Nephron progenitor cell (in vitro differentiated cells): ENCODE measurements at regions not wholly inside any gene's neighbourhood (a gene's known extent, or its start where the extent isn't known, plus 50 kb on each side); places are given as distances from the start of the nearest gene placed in this dataset.

Experiments used
- DNase-seq: peaks from one replicate; pipeline ENCODE4 v3.0.0; 2021
- H3K27ac Mint-ChIP-seq: 2 replicates; pipeline ENCODE4 v1.8.0; 2021; ENCODE audit warnings: mild to moderate bottlenecking, moderate library complexity, mixed read lengths
- H3K27me3 Mint-ChIP-seq: 2 replicates; pipeline ENCODE4 v1.8.0; 2021; ENCODE audit warnings: mild to moderate bottlenecking, low read depth, mixed read lengths; ENCODE audit not compliant: poor library complexity
- H3K36me3 Mint-ChIP-seq: 2 replicates; pipeline ENCODE4 v1.8.0; 2021; ENCODE audit warnings: low read depth, mixed read lengths
- H3K4me1 Mint-ChIP-seq: 2 replicates; pipeline ENCODE4 v1.8.0; 2021; ENCODE audit warnings: mixed read lengths
- H3K4me3 Mint-ChIP-seq: 2 replicates; pipeline ENCODE4 v1.8.0; 2021; ENCODE audit warnings: mild to moderate bottlenecking, moderate library complexity, mixed read lengths
- H3K9me3 Mint-ChIP-seq: 2 replicates; pipeline ENCODE4 v1.8.0; 2021; ENCODE audit warnings: mild to moderate bottlenecking, moderate library complexity, mixed read lengths
- TF ChIP-seq, protein P1 (sequence below): fragments of 200-600 bp; sonication (generic); IDR thresholded peaks from 2 replicates; pipeline ENCODE4 v1.5.0; 2021; ENCODE audit warnings: antibody characterized with exemption

DNA sequence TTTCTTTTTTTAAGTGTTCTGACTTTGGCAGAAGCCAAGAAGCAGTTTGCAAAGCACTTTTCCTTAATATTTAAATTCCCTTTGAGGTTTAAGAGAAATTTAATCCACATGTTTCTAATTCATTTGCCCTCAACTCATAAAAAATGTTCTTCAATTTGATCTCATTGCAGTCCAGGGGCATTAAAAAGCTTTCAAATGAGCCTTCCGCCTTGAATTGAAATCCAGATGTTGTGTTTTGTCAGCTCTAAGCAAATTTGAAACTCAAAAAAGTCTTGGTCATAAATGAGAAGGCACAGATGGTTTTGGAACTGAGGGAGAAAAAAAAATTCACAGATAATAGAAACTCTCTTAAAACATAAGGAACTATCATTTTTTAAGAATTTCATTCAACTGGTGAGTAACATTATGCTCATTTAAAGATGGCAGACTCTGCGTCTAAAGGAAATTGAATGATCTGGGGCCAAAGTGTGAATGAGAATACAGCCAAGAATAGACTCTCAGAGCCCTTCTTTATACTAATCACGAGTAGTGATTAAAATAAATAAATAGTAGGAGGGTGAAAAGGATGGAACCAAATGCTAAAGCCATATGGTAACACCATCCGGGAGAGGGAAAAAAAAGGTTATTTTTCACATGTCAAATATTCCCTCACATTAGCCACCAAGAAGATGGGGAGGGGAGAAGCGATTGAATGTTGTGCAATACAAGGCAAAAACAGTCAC is 1304.7 kb downstream of the CDH8 start:
- H3K4me1 Mint-ChIP-seq, result no peaks in the 10 kb centered on the region
- DNase-seq, result no peak
- TF ChIP-seq, protein P1, sequence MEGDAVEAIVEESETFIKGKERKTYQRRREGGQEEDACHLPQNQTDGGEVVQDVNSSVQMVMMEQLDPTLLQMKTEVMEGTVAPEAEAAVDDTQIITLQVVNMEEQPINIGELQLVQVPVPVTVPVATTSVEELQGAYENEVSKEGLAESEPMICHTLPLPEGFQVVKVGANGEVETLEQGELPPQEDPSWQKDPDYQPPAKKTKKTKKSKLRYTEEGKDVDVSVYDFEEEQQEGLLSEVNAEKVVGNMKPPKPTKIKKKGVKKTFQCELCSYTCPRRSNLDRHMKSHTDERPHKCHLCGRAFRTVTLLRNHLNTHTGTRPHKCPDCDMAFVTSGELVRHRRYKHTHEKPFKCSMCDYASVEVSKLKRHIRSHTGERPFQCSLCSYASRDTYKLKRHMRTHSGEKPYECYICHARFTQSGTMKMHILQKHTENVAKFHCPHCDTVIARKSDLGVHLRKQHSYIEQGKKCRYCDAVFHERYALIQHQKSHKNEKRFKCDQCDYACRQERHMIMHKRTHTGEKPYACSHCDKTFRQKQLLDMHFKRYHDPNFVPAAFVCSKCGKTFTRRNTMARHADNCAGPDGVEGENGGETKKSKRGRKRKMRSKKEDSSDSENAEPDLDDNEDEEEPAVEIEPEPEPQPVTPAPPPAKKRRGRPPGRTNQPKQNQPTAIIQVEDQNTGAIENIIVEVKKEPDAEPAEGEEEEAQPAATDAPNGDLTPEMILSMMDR, result no peak
- H3K27ac Mint-ChIP-seq, result no peak overlapping the region
- no peaks in the 10 kb centered on the region for H3K36me3 Mint-ChIP-seq
- no peak overlapping the region for H3K4me3 Mint-ChIP-seq
- H3K9me3 Mint-ChIP-seq, result no peaks in the 10 kb centered on the region
- no peaks in the 10 kb centered on the region for H3K27me3 Mint-ChIP-seq

DNA sequence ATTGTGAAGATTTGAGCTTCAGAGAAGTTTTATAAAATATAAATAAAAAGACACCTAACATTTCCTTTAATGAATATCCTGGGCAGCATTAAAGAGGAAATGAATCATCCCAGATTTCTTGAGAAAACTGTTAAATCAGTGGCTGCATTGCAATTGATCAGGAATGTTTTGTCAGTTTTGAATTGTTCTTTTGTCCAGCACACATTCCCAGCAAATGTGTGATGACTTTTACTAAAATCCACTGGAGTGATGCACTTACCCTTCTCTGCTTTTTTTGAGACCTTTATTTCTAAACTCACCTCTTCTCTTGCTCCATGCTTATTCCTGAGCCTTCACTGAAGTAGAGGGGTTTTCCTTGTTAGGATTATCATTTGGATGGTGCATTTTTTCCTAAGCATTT is 1307.2 kb downstream of the CDH8 start:
- TF ChIP-seq, protein P1, result no peak
- Mint-ChIP-seq H3K36me3 (no peaks in the 10 kb centered on the region), H3K9me3 (no peaks in the 10 kb centered on the region), H3K27me3 (no peaks in the 10 kb centered on the region), H3K4me3 (no peak overlapping the region), H3K4me1 (no peaks in the 10 kb centered on the region), H3K27ac (no peak overlapping the region)
- no peak for DNase-seq

DNA sequence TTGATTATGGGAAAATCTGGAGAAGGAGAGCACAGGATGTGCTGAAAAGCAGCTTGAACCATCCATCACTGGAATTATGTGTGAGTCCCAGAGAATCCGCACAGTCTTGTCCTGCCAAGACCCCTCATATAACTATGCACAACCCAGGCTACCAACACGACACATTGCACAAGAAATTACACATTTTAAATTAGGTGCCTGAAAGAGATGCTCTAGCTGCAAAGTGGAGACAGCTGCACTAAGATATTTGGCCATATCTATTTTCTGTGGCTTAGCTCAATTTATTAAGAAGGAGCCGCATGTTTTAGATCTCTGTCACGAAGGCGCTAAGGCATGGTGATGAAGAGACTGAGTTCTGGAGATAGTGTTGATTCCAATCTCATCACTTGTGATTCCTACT is 1308.4 kb downstream of the CDH8 start:
- H3K27ac Mint-ChIP-seq, result no peak overlapping the region
- H3K9me3 Mint-ChIP-seq, result no peaks in the 10 kb centered on the region
- no peak overlapping the region for H3K4me3 Mint-ChIP-seq
- TF ChIP-seq, protein P1, result no peak
- no peaks in the 10 kb centered on the region for H3K27me3 Mint-ChIP-seq
- no peak for DNase-seq
- H3K36me3 Mint-ChIP-seq, result no peaks in the 10 kb centered on the region
- no peaks in the 10 kb centered on the region for H3K4me1 Mint-ChIP-seq

DNA sequence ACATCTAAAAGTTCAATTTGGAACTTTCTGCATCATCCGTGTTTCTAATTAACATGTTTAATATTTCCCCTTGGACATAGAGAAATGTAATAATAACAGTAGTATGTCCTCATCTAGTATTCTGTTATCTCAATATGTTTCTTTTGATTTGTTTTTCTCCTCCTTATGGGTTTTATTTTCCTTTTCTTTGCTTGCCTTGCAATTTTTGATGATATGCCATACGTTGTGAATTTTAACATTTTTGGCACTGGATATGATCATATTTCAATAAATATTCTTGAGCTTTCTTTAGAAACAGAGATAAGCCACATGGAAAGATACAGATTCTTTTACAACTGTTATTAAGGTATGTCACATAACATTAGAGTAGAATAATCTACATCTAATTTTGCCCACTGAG is 1316.2 kb downstream of the CDH8 start:
- Mint-ChIP-seq H3K4me3 (no peak overlapping the region), H3K27me3 (peaks cover 3% of the 10 kb centered on the region), H3K36me3 (no peaks in the 10 kb centered on the region), H3K4me1 (no peaks in the 10 kb centered on the region), H3K27ac (no peak overlapping the region), H3K9me3 (peaks cover 13% of the 10 kb centered on the region)
- TF ChIP-seq, protein P1, result no peak
- DNase-seq, result no peak

DNA sequence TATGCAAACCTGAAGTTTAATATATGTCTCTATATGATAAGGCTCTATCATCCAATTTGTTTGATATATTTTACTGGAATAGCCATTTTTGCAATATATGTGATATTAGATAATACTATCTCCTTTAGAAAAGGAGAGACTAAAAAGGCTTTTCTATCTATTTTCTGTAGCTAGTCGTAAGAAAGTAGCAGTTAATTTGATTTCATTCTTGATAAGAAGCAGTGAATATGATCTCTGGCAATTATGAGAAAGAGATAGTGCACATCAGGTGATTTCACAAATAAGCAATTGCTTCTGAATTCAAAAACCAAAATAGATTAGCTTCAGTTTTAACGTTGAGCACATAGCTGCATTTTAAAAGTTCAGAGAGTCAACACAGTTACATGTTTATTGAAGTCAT is 1318.4 kb downstream of the CDH8 start:
- Mint-ChIP-seq H3K4me1 (no peaks in the 10 kb centered on the region), H3K27me3 (peaks cover 3% of the 10 kb centered on the region), H3K36me3 (no peaks in the 10 kb centered on the region), H3K27ac (no peak overlapping the region), H3K9me3 (peaks cover 13% of the 10 kb centered on the region), H3K4me3 (no peak overlapping the region)
- no peak for DNase-seq
- TF ChIP-seq, protein P1, result no peak

DNA sequence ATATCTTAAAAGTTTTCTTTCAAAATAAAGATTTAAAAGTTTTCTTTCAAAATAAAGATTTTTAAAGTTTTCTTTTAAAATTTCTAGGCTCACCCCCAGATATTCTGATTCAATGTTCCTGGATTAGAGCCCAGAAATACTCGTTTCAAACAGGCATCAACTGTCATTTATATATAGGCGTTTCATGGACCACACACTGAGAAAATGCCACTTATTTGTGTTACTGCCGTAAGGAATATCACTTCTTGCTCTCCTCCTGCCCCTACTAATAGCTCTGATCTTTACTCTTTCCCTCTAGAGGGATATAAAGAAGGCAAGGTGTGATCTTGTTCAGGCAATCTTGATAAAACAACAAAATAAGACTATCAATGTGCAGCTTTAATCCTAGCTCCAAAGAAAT is 1324.1 kb downstream of the CDH8 start:
- DNase-seq, result no peak
- Mint-ChIP-seq H3K27me3 (no peaks in the 10 kb centered on the region), H3K27ac (no peak overlapping the region), H3K9me3 (no peaks in the 10 kb centered on the region), H3K4me3 (no peak overlapping the region), H3K4me1 (no peaks in the 10 kb centered on the region), H3K36me3 (no peaks in the 10 kb centered on the region)
- TF ChIP-seq, protein P1, result no peak
